H1 (cell line): ENCODE measurements at regions not wholly inside any gene's neighbourhood (a gene's known extent, or its start where the extent isn't known, plus 50 kb on each side); places are given as distances from the start of the nearest gene placed in this dataset.

Experiments used
- BCL11A ChIP-seq, 2 experiments: IDR thresholded peaks; one replicate each; pipeline ENCODE4 v1.6.1; 2011; ENCODE audit warnings: low read depth in 2 of 2, low read length in 2 of 2, mild to moderate bottlenecking in 2 of 2
- EZH2 ChIP-seq: fragments of 200-600 bp; sonication (generic); IDR thresholded peaks from 2 replicates; pipeline ENCODE4 v1.7.1; 2012; ENCODE audit warnings: low read depth, mild to moderate bottlenecking, moderate library complexity, low read length, inconsistent platforms; ENCODE audit not compliant: severe bottlenecking
- JUND ChIP-seq: IDR thresholded peaks from 2 replicates; pipeline ENCODE4 v1.6.1; 2011; ENCODE audit warnings: mild to moderate bottlenecking, improper control_type of control experiment, low read length
- POLR2A ChIP-seq, 2 experiments: IDR thresholded peaks; 1 replicate in 1 of 2; 2 replicates in 1 of 2; pipeline ENCODE4 v1.6.1; 2011; ENCODE audit warnings: low read depth in 2 of 2, low read length in 2 of 2, mild to moderate bottlenecking in 2 of 2; ENCODE audit errors: control extremely low read depth in 1 of 2
- POLR2AphosphoS5 ChIP-seq: IDR thresholded peaks from 2 replicates; pipeline ENCODE4 v1.6.1; 2011; ENCODE audit warnings: low read depth, low read length
- POU5F1 ChIP-seq: IDR thresholded peaks from 2 replicates; pipeline ENCODE4 v1.6.1; 2011; ENCODE audit warnings: low read depth, mild to moderate bottlenecking, low read length, moderate library complexity
- SRF ChIP-seq: IDR thresholded peaks from 2 replicates; pipeline ENCODE4 v1.6.1; 2011; ENCODE audit warnings: mild to moderate bottlenecking, low read depth, low read length, moderate library complexity
- TAF1 ChIP-seq: IDR thresholded peaks from 2 replicates; pipeline ENCODE4 v1.6.1; 2011; ENCODE audit warnings: mild to moderate bottlenecking, low read depth, low read length
- TF ChIP-seq, protein P1 (sequence below): fragments of 300-600 bp; sonication (generic); IDR thresholded peaks from 2 replicates; pipeline ENCODE4 v1.7.1; 2012; ENCODE audit warnings: low read length, moderate library complexity, mild to moderate bottlenecking, inconsistent platforms; ENCODE audit not compliant: insufficient replicate concordance
- TF ChIP-seq, protein P2 (sequence below), 3 experiments: IDR thresholded peaks; 1 replicate in 2 of 3; 2 replicates in 1 of 3; pipeline versions ENCODE4 v1.5.1 to v1.6.1; 2011; ENCODE audit warnings: low read length in 3 of 3, mild to moderate bottlenecking in 3 of 3, inconsistent platforms in 2 of 3, low read depth in 1 of 3, moderate library complexity in 1 of 3; ENCODE audit not compliant: insufficient read depth in 1 of 3; ENCODE audit errors: control extremely low read depth in 1 of 3

DNA sequence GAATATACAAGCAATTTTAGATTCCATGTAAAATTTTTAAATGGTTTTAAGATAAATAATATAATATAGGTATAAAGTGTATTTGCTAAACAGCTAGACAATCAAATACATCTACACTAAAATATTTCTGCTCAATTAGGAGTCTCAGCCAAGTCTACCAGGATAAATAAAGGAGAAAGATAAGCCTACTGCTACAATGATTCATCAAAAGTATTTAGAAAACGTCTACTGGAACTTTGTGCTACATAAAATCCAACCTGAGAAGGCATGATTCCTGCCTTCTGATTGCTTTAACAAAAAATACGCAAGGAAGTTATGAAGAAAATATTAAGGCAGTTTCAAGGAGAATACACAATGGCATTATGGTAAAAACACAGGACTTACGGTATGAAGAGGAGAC is 570.6 kb downstream of the EFNA5 start:
- TF ChIP-seq POLR2A (IDR thresholded peaks at IDR 0.05; ENCODE audit: control extremely low read depth in 1 of 2, low read depth in 2 of 2, low read length in 2 of 2) (no peak), POU5F1 (no peak), BCL11A (IDR thresholded peaks at IDR 0.05; ENCODE audit: low read depth in 2 of 2, low read length in 2 of 2) (no peak), EZH2 (no peak), POLR2AphosphoS5 (no peak), SRF (no peak), JUND (no peak), TAF1 (no peak)
- TF ChIP-seq, protein P1, sequence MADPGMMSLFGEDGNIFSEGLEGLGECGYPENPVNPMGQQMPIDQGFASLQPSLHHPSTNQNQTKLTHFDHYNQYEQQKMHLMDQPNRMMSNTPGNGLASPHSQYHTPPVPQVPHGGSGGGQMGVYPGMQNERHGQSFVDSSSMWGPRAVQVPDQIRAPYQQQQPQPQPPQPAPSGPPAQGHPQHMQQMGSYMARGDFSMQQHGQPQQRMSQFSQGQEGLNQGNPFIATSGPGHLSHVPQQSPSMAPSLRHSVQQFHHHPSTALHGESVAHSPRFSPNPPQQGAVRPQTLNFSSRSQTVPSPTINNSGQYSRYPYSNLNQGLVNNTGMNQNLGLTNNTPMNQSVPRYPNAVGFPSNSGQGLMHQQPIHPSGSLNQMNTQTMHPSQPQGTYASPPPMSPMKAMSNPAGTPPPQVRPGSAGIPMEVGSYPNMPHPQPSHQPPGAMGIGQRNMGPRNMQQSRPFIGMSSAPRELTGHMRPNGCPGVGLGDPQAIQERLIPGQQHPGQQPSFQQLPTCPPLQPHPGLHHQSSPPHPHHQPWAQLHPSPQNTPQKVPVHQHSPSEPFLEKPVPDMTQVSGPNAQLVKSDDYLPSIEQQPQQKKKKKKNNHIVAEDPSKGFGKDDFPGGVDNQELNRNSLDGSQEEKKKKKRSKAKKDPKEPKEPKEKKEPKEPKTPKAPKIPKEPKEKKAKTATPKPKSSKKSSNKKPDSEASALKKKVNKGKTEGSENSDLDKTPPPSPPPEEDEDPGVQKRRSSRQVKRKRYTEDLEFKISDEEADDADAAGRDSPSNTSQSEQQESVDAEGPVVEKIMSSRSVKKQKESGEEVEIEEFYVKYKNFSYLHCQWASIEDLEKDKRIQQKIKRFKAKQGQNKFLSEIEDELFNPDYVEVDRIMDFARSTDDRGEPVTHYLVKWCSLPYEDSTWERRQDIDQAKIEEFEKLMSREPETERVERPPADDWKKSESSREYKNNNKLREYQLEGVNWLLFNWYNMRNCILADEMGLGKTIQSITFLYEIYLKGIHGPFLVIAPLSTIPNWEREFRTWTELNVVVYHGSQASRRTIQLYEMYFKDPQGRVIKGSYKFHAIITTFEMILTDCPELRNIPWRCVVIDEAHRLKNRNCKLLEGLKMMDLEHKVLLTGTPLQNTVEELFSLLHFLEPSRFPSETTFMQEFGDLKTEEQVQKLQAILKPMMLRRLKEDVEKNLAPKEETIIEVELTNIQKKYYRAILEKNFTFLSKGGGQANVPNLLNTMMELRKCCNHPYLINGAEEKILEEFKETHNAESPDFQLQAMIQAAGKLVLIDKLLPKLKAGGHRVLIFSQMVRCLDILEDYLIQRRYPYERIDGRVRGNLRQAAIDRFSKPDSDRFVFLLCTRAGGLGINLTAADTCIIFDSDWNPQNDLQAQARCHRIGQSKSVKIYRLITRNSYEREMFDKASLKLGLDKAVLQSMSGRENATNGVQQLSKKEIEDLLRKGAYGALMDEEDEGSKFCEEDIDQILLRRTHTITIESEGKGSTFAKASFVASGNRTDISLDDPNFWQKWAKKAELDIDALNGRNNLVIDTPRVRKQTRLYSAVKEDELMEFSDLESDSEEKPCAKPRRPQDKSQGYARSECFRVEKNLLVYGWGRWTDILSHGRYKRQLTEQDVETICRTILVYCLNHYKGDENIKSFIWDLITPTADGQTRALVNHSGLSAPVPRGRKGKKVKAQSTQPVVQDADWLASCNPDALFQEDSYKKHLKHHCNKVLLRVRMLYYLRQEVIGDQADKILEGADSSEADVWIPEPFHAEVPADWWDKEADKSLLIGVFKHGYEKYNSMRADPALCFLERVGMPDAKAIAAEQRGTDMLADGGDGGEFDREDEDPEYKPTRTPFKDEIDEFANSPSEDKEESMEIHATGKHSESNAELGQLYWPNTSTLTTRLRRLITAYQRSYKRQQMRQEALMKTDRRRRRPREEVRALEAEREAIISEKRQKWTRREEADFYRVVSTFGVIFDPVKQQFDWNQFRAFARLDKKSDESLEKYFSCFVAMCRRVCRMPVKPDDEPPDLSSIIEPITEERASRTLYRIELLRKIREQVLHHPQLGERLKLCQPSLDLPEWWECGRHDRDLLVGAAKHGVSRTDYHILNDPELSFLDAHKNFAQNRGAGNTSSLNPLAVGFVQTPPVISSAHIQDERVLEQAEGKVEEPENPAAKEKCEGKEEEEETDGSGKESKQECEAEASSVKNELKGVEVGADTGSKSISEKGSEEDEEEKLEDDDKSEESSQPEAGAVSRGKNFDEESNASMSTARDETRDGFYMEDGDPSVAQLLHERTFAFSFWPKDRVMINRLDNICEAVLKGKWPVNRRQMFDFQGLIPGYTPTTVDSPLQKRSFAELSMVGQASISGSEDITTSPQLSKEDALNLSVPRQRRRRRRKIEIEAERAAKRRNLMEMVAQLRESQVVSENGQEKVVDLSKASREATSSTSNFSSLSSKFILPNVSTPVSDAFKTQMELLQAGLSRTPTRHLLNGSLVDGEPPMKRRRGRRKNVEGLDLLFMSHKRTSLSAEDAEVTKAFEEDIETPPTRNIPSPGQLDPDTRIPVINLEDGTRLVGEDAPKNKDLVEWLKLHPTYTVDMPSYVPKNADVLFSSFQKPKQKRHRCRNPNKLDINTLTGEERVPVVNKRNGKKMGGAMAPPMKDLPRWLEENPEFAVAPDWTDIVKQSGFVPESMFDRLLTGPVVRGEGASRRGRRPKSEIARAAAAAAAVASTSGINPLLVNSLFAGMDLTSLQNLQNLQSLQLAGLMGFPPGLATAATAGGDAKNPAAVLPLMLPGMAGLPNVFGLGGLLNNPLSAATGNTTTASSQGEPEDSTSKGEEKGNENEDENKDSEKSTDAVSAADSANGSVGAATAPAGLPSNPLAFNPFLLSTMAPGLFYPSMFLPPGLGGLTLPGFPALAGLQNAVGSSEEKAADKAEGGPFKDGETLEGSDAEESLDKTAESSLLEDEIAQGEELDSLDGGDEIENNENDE, result no peak
- TF ChIP-seq, protein P2, sequence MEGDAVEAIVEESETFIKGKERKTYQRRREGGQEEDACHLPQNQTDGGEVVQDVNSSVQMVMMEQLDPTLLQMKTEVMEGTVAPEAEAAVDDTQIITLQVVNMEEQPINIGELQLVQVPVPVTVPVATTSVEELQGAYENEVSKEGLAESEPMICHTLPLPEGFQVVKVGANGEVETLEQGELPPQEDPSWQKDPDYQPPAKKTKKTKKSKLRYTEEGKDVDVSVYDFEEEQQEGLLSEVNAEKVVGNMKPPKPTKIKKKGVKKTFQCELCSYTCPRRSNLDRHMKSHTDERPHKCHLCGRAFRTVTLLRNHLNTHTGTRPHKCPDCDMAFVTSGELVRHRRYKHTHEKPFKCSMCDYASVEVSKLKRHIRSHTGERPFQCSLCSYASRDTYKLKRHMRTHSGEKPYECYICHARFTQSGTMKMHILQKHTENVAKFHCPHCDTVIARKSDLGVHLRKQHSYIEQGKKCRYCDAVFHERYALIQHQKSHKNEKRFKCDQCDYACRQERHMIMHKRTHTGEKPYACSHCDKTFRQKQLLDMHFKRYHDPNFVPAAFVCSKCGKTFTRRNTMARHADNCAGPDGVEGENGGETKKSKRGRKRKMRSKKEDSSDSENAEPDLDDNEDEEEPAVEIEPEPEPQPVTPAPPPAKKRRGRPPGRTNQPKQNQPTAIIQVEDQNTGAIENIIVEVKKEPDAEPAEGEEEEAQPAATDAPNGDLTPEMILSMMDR (IDR thresholded peaks at IDR 0.05; ENCODE audit: control extremely low read depth in 1 of 3, insufficient read depth in 1 of 3, low read depth in 1 of 3, low read length in 3 of 3), result no peak
